ENCODE measurements at regions not wholly inside any gene's neighbourhood (a gene's known extent, or its start where the extent isn't known, plus 50 kb on each side); places are given as distances from the start of the nearest gene placed in this dataset.

GRCh38 chr22:19574247-19574646 lies 50.0 kb upstream of the CLDN5 start:
- H3K4me3 ChIP-seq (ENCODE audit: low read depth, low read length): no peak overlapping the region
- DNase-seq (ENCODE audit: low read depth): no peak

- no peak for DNase-seq (ENCODE audit: low read depth)
- no peak overlapping the region for H3K4me3 ChIP-seq (ENCODE audit: low read depth, low read length)
Measured at GRCh38 chr22:19576460-19577421, 52.5 kb upstream of the CLDN5 start.

GRCh38 chr22:19577422-19577966 lies 53.3 kb upstream of the CLDN5 start:
- no peak for DNase-seq (ENCODE audit: low read depth)
- H3K4me3 ChIP-seq (ENCODE audit: low read depth, low read length): no peak overlapping the region

GRCh38 chr22:19578180-19579004 lies 54.2 kb upstream of the CLDN5 start:
- no peak for DNase-seq (ENCODE audit: low read depth)

GRCh38 chr22:19579115-19579811 lies 55.1 kb upstream of the CLDN5 start:
- H3K4me3 ChIP-seq (ENCODE audit: low read depth, low read length): no peak overlapping the region
- no peak for DNase-seq (ENCODE audit: low read depth)

More at GRCh38 chr22:19578180-19579004, 54.2 kb upstream of the CLDN5 start:
- no peak overlapping the region for H3K4me3 ChIP-seq (ENCODE audit: low read depth, low read length)

- no peak for DNase-seq (ENCODE audit: low read depth)
- no peak overlapping the region for H3K4me3 ChIP-seq (ENCODE audit: low read depth, low read length)
Measured at GRCh38 chr22:19579880-19580279, 55.7 kb upstream of the CLDN5 start.

- no peak overlapping the region for H3K4me3 ChIP-seq (ENCODE audit: low read depth, low read length)
- no peak for DNase-seq (ENCODE audit: low read depth)
Measured at GRCh38 chr22:19580291-19580890, 56.2 kb upstream of the CLDN5 start.

- no peak overlapping the region for H3K4me3 ChIP-seq (ENCODE audit: low read depth, low read length)
- no peak for DNase-seq (ENCODE audit: low read depth)
Measured at GRCh38 chr22:19582033-19582693, 58.0 kb upstream of the CLDN5 start.

GRCh38 chr22:19586922-19587684 lies 62.9 kb upstream of the CLDN5 start:
- H3K4me3 ChIP-seq (ENCODE audit: low read depth, low read length): no peak overlapping the region
- DNase-seq (ENCODE audit: low read depth): no peak

GRCh38 chr22:19590696-19591095 lies 66.5 kb upstream of the CLDN5 start:
- DNase-seq (ENCODE audit: low read depth): no peak
- no peak overlapping the region for H3K4me3 ChIP-seq (ENCODE audit: low read depth, low read length)

- DNase-seq (ENCODE audit: low read depth): no peak
- H3K4me3 ChIP-seq (ENCODE audit: low read depth, low read length): no peak overlapping the region
Measured at GRCh38 chr22:19591568-19591967, 67.4 kb upstream of the CLDN5 start.

GRCh38 chr22:19592464-19592863 lies 68.3 kb upstream of the CLDN5 start:
- DNase-seq (ENCODE audit: low read depth): no peak
- H3K4me3 ChIP-seq (ENCODE audit: low read depth, low read length): no peak overlapping the region

GRCh38 chr22:19593991-19594569 lies 69.9 kb upstream of the CLDN5 start:
- H3K4me3 ChIP-seq (ENCODE audit: low read depth, low read length): no peak overlapping the region
- no peak for DNase-seq (ENCODE audit: low read depth)

- no peak for DNase-seq (ENCODE audit: low read depth)
- H3K4me3 ChIP-seq (ENCODE audit: low read depth, low read length): no peak overlapping the region
Measured at GRCh38 chr22:19595532-19595931, 71.3 kb upstream of the CLDN5 start.

GRCh38 chr22:19596680-19597398 lies 72.6 kb upstream of the CLDN5 start:
- H3K4me3 ChIP-seq (ENCODE audit: low read depth, low read length): no peak overlapping the region
- DNase-seq (ENCODE audit: low read depth): no peak

GRCh38 chr22:19597399-19597735 lies 73.2 kb upstream of the CLDN5 start:
- no peak for DNase-seq (ENCODE audit: low read depth)
- no peak overlapping the region for H3K4me3 ChIP-seq (ENCODE audit: low read depth, low read length)

Measured in skeletal muscle cell (primary cell).